DND-41 (cell line): ENCODE measurements at regions not wholly inside any gene's neighbourhood (a gene's known extent, or its start where the extent isn't known, plus 50 kb on each side); places are given as distances from the start of the nearest gene placed in this dataset.

Experiments used
- EZH2 ChIP-seq: IDR thresholded peaks from 3 replicates; pipeline ENCODE4 v1.6.1; 2012; ENCODE audit warnings: borderline replicate concordance, low read depth, mild to moderate bottlenecking, moderate library complexity, low read length, inconsistent platforms; ENCODE audit not compliant: severe bottlenecking
- TF ChIP-seq, protein P1 (sequence below): IDR thresholded peaks from 2 replicates; pipeline ENCODE4 v1.5.1; 2012; ENCODE audit warnings: borderline replicate concordance, low read length, moderate library complexity, mild to moderate bottlenecking; ENCODE audit not compliant: poor library complexity, severe bottlenecking; ENCODE audit errors: extremely low read depth

GRCh38 chr16:10312784-10313724 is 72.8 kb upstream of the ATF7IP2 start:
- TF ChIP-seq, protein P1, sequence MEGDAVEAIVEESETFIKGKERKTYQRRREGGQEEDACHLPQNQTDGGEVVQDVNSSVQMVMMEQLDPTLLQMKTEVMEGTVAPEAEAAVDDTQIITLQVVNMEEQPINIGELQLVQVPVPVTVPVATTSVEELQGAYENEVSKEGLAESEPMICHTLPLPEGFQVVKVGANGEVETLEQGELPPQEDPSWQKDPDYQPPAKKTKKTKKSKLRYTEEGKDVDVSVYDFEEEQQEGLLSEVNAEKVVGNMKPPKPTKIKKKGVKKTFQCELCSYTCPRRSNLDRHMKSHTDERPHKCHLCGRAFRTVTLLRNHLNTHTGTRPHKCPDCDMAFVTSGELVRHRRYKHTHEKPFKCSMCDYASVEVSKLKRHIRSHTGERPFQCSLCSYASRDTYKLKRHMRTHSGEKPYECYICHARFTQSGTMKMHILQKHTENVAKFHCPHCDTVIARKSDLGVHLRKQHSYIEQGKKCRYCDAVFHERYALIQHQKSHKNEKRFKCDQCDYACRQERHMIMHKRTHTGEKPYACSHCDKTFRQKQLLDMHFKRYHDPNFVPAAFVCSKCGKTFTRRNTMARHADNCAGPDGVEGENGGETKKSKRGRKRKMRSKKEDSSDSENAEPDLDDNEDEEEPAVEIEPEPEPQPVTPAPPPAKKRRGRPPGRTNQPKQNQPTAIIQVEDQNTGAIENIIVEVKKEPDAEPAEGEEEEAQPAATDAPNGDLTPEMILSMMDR, result no peak
- no peak for TF ChIP-seq EZH2
